Trophoblast cell (in vitro differentiated cells and primary cell): ENCODE measurements at regions not wholly inside any gene's neighbourhood (a gene's known extent, or its start where the extent isn't known, plus 50 kb on each side); places are given as distances from the start of the nearest gene placed in this dataset.

ENCODE experiments used
- DNase-seq, 2 donors: peaks; one replicate each; pipeline ENCODE4 v3.0.0-alpha.2; 2016
- H2AFZ ChIP-seq: 2 replicates; pipeline ENCODE4 v1.6.1; 2013; ENCODE audit warnings: low read length, moderate library complexity, mild to moderate bottlenecking; ENCODE audit not compliant: insufficient read depth, poor library complexity
- H2AK5ac ChIP-seq: 2 replicates; pipeline ENCODE4 v1.6.1; 2013; ENCODE audit warnings: mild to moderate bottlenecking, low read length
- H2BK120ac ChIP-seq: 2 replicates; pipeline ENCODE4 v1.6.1; 2013; ENCODE audit warnings: low read length, mild to moderate bottlenecking, moderate library complexity; ENCODE audit not compliant: insufficient read depth, poor library complexity
- H2BK12ac ChIP-seq: 2 replicates; pipeline ENCODE4 v1.6.1; 2013; ENCODE audit warnings: mild to moderate bottlenecking, low read length, moderate library complexity
- H2BK5ac ChIP-seq: 2 replicates; pipeline ENCODE4 v1.6.1; 2013; ENCODE audit warnings: low read length, low read depth, moderate library complexity, mild to moderate bottlenecking; ENCODE audit not compliant: poor library complexity
- H3K14ac ChIP-seq: 2 replicates; pipeline ENCODE4 v1.6.1; 2013; ENCODE audit warnings: mild to moderate bottlenecking, low read length
- H3K18ac ChIP-seq: 2 replicates; pipeline ENCODE4 v1.6.1; 2013; ENCODE audit warnings: mild to moderate bottlenecking, low read length
- H3K23ac ChIP-seq: 2 replicates; pipeline ENCODE4 v1.6.1; 2013; ENCODE audit warnings: low read length
- H3K27ac ChIP-seq: 2 replicates; pipeline ENCODE4 v1.5.1; 2013; ENCODE audit warnings: low read depth, mild to moderate bottlenecking, inconsistent platforms, low read length, moderate library complexity
- H3K27me3 ChIP-seq: 2 replicates; pipeline ENCODE4 v1.6.1; 2013; ENCODE audit warnings: inconsistent platforms, mild to moderate bottlenecking, low read length, moderate library complexity; ENCODE audit not compliant: insufficient read depth
- H3K36me3 ChIP-seq, 2 experiments: 1 replicate in 1 of 2; 2 replicates in 1 of 2; pipeline ENCODE4 v1.6.1; 2013; ENCODE audit warnings: low read length in 2 of 2, mild to moderate bottlenecking in 2 of 2, moderate library complexity in 1 of 2; ENCODE audit not compliant: insufficient read depth in 2 of 2, control insufficient read depth in 1 of 2
- H3K4ac ChIP-seq: 2 replicates; pipeline ENCODE4 v1.6.1; 2013; ENCODE audit warnings: low read depth, mild to moderate bottlenecking, low read length, moderate library complexity
- H3K4me1 ChIP-seq, 2 experiments: 1 replicate in 1 of 2; 2 replicates in 1 of 2; pipeline ENCODE4 v1.6.1; 2013; ENCODE audit warnings: low read length in 2 of 2, mild to moderate bottlenecking in 2 of 2, moderate library complexity in 1 of 2; ENCODE audit not compliant: insufficient read depth in 2 of 2, control insufficient read depth in 1 of 2
- H3K4me2 ChIP-seq: 2 replicates; pipeline ENCODE4 v1.6.1; 2013; ENCODE audit warnings: inconsistent platforms, mild to moderate bottlenecking, low read length, moderate library complexity
- H3K4me3 ChIP-seq: 2 replicates; pipeline ENCODE4 v1.5.1; 2013; ENCODE audit warnings: mild to moderate bottlenecking, low read depth, low read length, inconsistent platforms
- H3K79me1 ChIP-seq: one replicate; pipeline ENCODE4 v1.6.1; 2013; ENCODE audit warnings: low read length
- H3K79me2 ChIP-seq: 2 replicates; pipeline ENCODE4 v1.6.1; 2013; ENCODE audit warnings: low read length, mild to moderate bottlenecking; ENCODE audit not compliant: control insufficient read depth, insufficient read depth, poor library complexity
- H3K9ac ChIP-seq: 2 replicates; pipeline ENCODE4 v1.6.1; 2013; ENCODE audit warnings: mild to moderate bottlenecking, low read length
- H3K9me3 ChIP-seq: 2 replicates; pipeline ENCODE4 v1.6.1; 2013; ENCODE audit warnings: low read depth, mild to moderate bottlenecking, control low read depth, inconsistent platforms, low read length; ENCODE audit not compliant: insufficient read depth
- H4K12ac ChIP-seq: 2 replicates; pipeline ENCODE4 v1.6.1; 2013; ENCODE audit warnings: low read depth, mild to moderate bottlenecking, low read length, moderate library complexity
- H4K8ac ChIP-seq: 2 replicates; pipeline ENCODE4 v1.6.1; 2013; ENCODE audit warnings: low read depth, mild to moderate bottlenecking, low read length, moderate library complexity
- H4K91ac ChIP-seq: one replicate; pipeline ENCODE4 v1.6.1; 2013; ENCODE audit warnings: low read depth, mild to moderate bottlenecking, low read length, moderate library complexity
- WGBS: extraction: QIAGEN DNeasy Blood & Tissue Kit; methylation state at CpG from one replicate; pipeline ENCODE4 v1.1.7; 2013; ENCODE audit warnings: missing lambda C conversion rate; ENCODE audit not compliant: insufficient read length, insufficient coverage; ENCODE audit errors: extremely low coverage; 5-methylcytosine and 5-hydroxymethylcytosine counted together

DNA sequence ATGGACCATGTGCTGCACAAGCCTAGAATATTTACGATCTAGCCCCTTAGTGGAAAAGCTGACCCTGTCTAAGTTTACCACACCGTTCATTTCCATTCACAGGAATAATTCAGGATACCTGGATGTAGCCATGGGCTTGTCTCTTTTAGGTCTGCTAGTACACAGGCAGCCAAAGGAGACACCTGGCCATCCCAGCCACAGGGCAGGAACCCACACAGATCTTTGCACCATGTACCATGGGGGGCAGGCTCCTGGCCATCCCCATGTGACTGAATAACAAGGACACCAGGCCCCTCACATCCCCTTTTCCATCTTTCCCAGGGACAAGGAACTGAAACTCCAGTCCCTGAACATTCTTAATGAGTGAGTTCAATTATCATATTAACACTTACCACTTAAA lies 467.3 kb upstream of the MYT1L start:
- Histone ChIP-seq H3K4me2 (no peak overlapping the region), H4K12ac (no peak overlapping the region), H2BK12ac (no peak overlapping the region), H3K23ac (no peak overlapping the region), H3K4ac (no peak overlapping the region), H2AFZ (no peak overlapping the region), H2BK5ac (no peak overlapping the region), H3K14ac (no peak overlapping the region), H3K9ac (no peak overlapping the region), H3K27ac (no peak overlapping the region), H3K79me2 (no peaks in the 10 kb centered on the region), H2BK120ac (no peak overlapping the region), H4K91ac (no peak overlapping the region), H3K4me1 (no peaks in the 10 kb centered on the region), H3K4me3 (no peak overlapping the region), H2AK5ac (no peak overlapping the region), H3K79me1 (no peaks in the 10 kb centered on the region), H3K27me3 (no peaks in the 10 kb centered on the region), H3K18ac (no peak overlapping the region), H4K8ac (no peak overlapping the region), H3K36me3 (no peaks in the 10 kb centered on the region), H3K9me3 (peaks cover 3% of the 10 kb centered on the region)
- no CpG with 5 or more reads among the region's 2 CpGs for WGBS
- no peak for DNase-seq

- Histone ChIP-seq H3K4me3 (no peak overlapping the region), H3K79me2 (no peaks in the 10 kb centered on the region), H2BK120ac (no peak overlapping the region), H3K9me3 (peaks cover 5% of the 10 kb centered on the region), H3K23ac (no peak overlapping the region), H2BK12ac (no peak overlapping the region), H2AK5ac (no peak overlapping the region), H3K79me1 (no peaks in the 10 kb centered on the region), H3K36me3 (no peaks in the 10 kb centered on the region), H2AFZ (no peak overlapping the region), H3K27ac (no peak overlapping the region), H3K4me2 (no peak overlapping the region), H4K12ac (no peak overlapping the region), H3K18ac (no peak overlapping the region), H4K8ac (no peak overlapping the region), H2BK5ac (no peak overlapping the region), H3K4me1 (no peaks in the 10 kb centered on the region), H3K27me3 (no peaks in the 10 kb centered on the region), H3K9ac (no peak overlapping the region), H3K14ac (no peak overlapping the region), H3K4ac (no peak overlapping the region), H4K91ac (no peak overlapping the region)
- no peak for DNase-seq
- WGBS, result no CpG with 5 or more reads among the region's 5 CpGs
These were observed 466.7 kb upstream of the MYT1L start for GRCh38 chr2:2797797-2798196.

- Histone ChIP-seq H2BK5ac (no peak overlapping the region), H2BK12ac (no peak overlapping the region), H2AK5ac (no peak overlapping the region), H4K8ac (no peak overlapping the region), H3K4ac (no peak overlapping the region), H3K4me3 (no peak overlapping the region), H3K14ac (no peak overlapping the region), H3K27ac (no peak overlapping the region), H4K12ac (no peak overlapping the region), H3K18ac (no peak overlapping the region), H3K27me3 (no peaks in the 10 kb centered on the region), H3K79me1 (no peaks in the 10 kb centered on the region), H3K79me2 (no peaks in the 10 kb centered on the region), H3K4me1 (no peaks in the 10 kb centered on the region), H3K9ac (no peak overlapping the region), H3K4me2 (no peak overlapping the region), H3K36me3 (no peaks in the 10 kb centered on the region), H3K23ac (no peak overlapping the region), H2BK120ac (no peak overlapping the region), H2AFZ (no peak overlapping the region), H3K9me3 (peaks cover 5% of the 10 kb centered on the region), H4K91ac (no peak overlapping the region)
- no CpG with 5 or more reads among the region's 14 CpGs for WGBS
- DNase-seq, result no peak
These were observed 465.1 kb upstream of the MYT1L start for GRCh38 chr2:2796207-2796606.

DNA sequence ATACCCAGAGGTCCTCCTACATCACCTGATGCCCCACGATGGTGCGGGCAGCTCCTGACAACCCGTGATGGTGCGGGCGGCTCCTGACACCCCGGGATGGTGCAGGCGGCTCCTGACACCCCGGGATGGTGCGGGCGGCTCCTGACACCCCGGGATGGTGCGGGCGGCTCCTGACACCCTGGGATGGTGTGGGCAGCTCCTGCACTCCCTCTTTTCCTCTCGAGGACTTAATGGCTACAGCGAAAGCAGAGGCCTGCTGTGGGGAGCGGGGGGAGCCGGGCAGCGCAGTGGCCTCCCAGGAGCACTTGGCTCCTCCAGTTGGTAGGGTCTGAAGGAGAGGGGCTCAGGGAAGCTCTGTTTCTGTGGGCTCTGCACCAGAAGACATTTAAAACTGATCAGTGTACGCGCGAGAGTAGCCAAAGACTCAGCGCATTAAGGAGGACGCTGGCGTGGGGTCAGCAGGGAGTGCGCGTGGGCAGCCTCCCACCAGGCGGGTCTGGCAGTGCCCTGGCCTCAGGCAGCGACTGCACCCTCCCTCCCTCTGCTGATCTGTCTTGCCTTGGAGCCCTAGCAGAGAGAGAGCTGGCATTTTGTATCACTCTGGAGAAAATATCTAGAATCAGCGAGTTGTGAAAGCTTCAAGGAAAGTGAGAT lies 464.5 kb upstream of the MYT1L start:
- no peak overlapping the region for H2AK5ac ChIP-seq
- H3K79me1 ChIP-seq, result no peaks in the 10 kb centered on the region
- no peak for DNase-seq
- no peak overlapping the region for H4K8ac ChIP-seq
- H4K91ac ChIP-seq, result no peak overlapping the region
- H3K9me3 ChIP-seq, result peaks cover 5% of the 10 kb centered on the region
- H3K4ac ChIP-seq, result no peak overlapping the region
- no peak overlapping the region for H3K23ac ChIP-seq
- H3K4me2 ChIP-seq, result no peak overlapping the region
- H3K14ac ChIP-seq, result no peak overlapping the region
- WGBS, result no CpG with 5 or more reads among the region's 29 CpGs
- H3K27me3 ChIP-seq, result no peaks in the 10 kb centered on the region
- no peaks in the 10 kb centered on the region for H3K79me2 ChIP-seq
- no peak overlapping the region for H3K18ac ChIP-seq
- H3K27ac ChIP-seq, result no peak overlapping the region
- no peak overlapping the region for H3K4me3 ChIP-seq
- H3K4me1 ChIP-seq, result no peaks in the 10 kb centered on the region
- no peak overlapping the region for H2BK12ac ChIP-seq
- no peak overlapping the region for H2AFZ ChIP-seq
- H3K9ac ChIP-seq, result no peak overlapping the region
- no peak overlapping the region for H2BK5ac ChIP-seq
- H4K12ac ChIP-seq, result no peak overlapping the region
- H3K36me3 ChIP-seq, result no peaks in the 10 kb centered on the region
- H2BK120ac ChIP-seq, result no peak overlapping the region
